ENCODE measurements at regions not wholly inside any gene's neighbourhood (a gene's known extent, or its start where the extent isn't known, plus 50 kb on each side); places are given as distances from the start of the nearest gene placed in this dataset.

DNA sequence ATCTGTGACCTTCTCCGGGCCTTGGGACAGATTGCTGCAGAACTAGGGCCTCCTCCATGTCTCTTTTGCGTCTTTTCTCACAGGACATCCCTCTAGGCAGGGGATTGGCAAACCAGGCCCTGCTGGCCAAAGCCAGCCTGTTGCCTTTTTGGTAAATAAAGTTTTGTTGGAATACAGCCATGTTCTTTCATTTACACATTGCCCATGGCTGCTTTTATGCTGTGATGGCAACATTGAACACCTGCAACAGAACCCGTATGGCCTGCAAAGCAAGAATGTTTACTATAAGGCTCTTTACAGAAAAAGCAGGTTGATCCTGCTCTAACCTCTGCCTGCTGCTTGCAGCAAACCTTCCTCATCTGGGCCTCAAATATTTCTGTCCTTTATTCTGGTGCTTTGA is 56.8 kb upstream of the B3GAT1 start:
- no peak for TF ChIP-seq POLR2A (IDR thresholded peaks at IDR 0.05)
- TF ChIP-seq, protein P1, sequence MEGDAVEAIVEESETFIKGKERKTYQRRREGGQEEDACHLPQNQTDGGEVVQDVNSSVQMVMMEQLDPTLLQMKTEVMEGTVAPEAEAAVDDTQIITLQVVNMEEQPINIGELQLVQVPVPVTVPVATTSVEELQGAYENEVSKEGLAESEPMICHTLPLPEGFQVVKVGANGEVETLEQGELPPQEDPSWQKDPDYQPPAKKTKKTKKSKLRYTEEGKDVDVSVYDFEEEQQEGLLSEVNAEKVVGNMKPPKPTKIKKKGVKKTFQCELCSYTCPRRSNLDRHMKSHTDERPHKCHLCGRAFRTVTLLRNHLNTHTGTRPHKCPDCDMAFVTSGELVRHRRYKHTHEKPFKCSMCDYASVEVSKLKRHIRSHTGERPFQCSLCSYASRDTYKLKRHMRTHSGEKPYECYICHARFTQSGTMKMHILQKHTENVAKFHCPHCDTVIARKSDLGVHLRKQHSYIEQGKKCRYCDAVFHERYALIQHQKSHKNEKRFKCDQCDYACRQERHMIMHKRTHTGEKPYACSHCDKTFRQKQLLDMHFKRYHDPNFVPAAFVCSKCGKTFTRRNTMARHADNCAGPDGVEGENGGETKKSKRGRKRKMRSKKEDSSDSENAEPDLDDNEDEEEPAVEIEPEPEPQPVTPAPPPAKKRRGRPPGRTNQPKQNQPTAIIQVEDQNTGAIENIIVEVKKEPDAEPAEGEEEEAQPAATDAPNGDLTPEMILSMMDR (IDR thresholded peaks at IDR 0.05), result no peak
